Prostate gland (tissue), 2 donors: ENCODE measurements at regions not wholly inside any gene's neighbourhood (a gene's known extent, or its start where the extent isn't known, plus 50 kb on each side); places are given as distances from the start of the nearest gene placed in this dataset.

Experiments
- CTCF ChIP-seq, 4 experiments: fragments of 200-600 bp in 2 of 4; fragments of 450-650 bp in 2 of 4; sonication (generic) in 2 of 4; IDR thresholded peaks; 1 replicate in 3 of 4; 2 replicates in 1 of 4; pipeline ENCODE4 v1.5.1; 2016 to 2019; ENCODE audit warnings: antibody characterized with exemption in 4 of 4, mild to moderate bottlenecking in 2 of 4, moderate library complexity in 2 of 4
- POLR2A ChIP-seq: fragments of 450-650 bp; IDR thresholded peaks from one replicate; pipeline ENCODE4 v1.6.1; 2016; ENCODE audit warnings: antibody characterized with exemption, mild to moderate bottlenecking
- POLR2AphosphoS5 ChIP-seq: sonication (generic); formaldehyde crosslinking; IDR thresholded peaks from one replicate; pipeline ENCODE4 v1.6.1; 2017; ENCODE audit warnings: antibody characterized with exemption

- TF ChIP-seq CTCF (IDR thresholded peaks at IDR 0.05), result no peak
- TF ChIP-seq POLR2A, result no peak
- TF ChIP-seq POLR2AphosphoS5, result no peak
Observed at GRCh38 chr7:12995912-12996469, 308.6 kb downstream of the ARL4A start.
